ENCODE measurements at regions not wholly inside any gene's neighbourhood (a gene's known extent, or its start where the extent isn't known, plus 50 kb on each side); places are given as distances from the start of the nearest gene placed in this dataset.

DNA sequence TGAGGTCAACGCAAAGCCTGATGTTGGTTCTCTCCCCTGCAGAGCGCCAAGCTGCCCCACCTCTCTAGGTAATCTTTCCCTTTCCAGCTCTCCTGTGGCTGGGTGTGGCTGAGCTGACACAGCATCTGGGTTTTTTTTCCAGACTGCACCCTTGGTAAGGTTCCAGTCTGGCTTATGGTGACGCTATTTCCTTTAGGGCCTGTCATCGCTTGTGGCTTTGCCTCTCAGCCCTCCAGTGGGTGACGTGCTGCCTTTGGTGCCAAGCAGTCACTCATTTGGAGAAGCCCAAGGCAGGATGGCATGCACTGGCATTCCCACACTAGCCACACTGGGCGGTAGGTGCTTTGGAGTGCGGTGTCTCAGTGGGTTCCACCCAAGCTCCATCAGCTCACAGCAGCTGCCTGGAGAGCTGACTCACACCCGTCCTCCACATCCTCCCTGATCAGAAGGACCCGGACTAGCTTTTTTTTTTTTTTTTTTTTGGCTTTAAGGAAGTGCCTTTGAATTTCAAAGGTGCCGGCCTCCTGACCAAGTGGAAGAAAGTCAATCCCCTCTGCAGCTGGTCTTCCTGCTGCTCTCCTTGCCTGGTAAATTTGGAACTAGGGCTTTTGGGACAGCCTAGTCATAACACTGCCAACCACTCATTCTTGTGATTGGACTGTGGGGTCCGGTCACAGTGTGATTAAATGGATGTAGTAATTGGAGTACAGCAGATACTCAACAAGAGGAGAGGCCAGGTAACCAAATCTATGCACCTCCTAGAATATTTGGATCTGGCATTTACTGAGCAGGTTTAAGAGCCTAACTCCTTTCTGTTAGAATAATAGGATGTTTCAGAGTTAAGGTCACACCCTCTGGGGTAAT, 153.6 kb downstream of the CD83 start:
- no peaks in the 10 kb centered on the region for H3K79me2 ChIP-seq (ENCODE audit: insufficient read depth, low read length)
- no peak overlapping the region for H3K27ac ChIP-seq (ENCODE audit: low read depth, low read length)
- H3K4me2 ChIP-seq (ENCODE audit: low read depth, low read length, poor library complexity, severe bottlenecking) = no peak overlapping the region
- no peaks in the 10 kb centered on the region; the same call in 1 of the 2 replicates for H3K36me3 ChIP-seq (ENCODE audit: low read length)
- H3K27me3 ChIP-seq (ENCODE audit: low read length) = no peaks in the 10 kb centered on the region
- H4K20me1 ChIP-seq (ENCODE audit: low read depth, low read length) = no peaks in the 10 kb centered on the region
- H3F3A ChIP-seq (ENCODE audit: insufficient read depth) = no peaks in the 10 kb centered on the region
- peaks cover 13% of the 10 kb centered on the region; the same call in 1 of the 2 replicates for H3K9me3 ChIP-seq (ENCODE audit: insufficient read depth, low read length)
- H3K9me2 ChIP-seq (replicated peaks; ENCODE audit: insufficient read depth, low read length) = no peaks in the 10 kb centered on the region
- H3K9ac ChIP-seq (ENCODE audit: low read length) = no peak overlapping the region
- no peak overlapping the region for H3K4me3 ChIP-seq (ENCODE audit: insufficient read depth, low read length, poor library complexity, severe bottlenecking)
- H2AFZ ChIP-seq (ENCODE audit: low read depth, low read length, severe bottlenecking) = no peak overlapping the region
- TF ChIP-seq EZH2phosphoT487 (conservative IDR thresholded peaks at IDR 0.05; ENCODE audit: low read length) = no peak
- TF ChIP-seq CTCF (IDR thresholded peaks at IDR 0.05; ENCODE audit: insufficient read depth, low read length, poor library complexity, severe bottlenecking) = no peak

DNA sequence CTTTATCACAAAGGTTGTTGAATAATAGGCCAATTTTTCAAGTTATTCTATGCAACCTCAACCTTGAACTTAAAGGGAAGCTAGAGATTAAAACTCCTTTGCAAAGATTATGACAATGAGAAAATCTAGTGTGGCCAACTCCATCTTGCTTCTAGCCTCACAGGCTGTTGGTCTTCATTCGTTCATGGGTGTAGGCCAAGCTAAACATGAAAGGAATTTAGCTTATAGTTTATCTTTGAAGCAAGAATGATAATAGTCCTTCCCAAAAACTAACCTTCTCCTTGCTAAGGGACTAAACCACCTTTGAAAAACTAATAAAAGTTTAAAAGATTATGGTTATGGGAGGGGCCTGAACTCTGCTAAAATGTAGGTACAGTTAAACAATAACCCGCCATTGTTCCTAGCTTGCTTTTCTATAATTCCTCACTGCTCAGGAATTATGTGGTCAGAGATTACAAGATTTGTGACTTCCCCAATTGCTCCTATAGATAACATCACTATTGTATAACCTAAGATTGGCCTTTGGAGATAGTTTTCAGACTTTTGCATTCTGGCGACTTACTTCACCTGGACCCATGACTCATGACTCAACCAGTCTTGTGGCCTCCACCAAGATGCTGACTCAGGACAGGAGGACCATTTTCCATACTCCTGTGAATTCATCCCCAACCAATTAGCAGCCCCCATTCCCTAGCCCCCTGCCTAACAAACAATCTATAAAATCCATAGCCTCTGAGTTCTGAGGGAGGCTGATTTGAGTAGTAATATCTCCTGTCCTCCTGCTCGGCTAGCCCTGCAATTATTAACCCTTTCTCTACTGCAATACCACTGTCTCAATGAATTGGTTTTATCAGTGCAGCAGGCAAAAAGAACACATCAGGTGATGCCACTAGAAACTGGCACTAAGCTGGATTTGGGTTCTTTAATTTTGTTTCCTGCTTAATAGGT, 154.5 kb downstream of the CD83 start:
- no peaks in the 10 kb centered on the region; the same call in 1 of the 2 replicates for H3K36me3 ChIP-seq (ENCODE audit: low read length)
- H3K27me3 ChIP-seq (ENCODE audit: low read length) = no peaks in the 10 kb centered on the region
- no peak for TF ChIP-seq CTCF (IDR thresholded peaks at IDR 0.05; ENCODE audit: insufficient read depth, low read length, poor library complexity, severe bottlenecking)
- no peak for TF ChIP-seq EZH2phosphoT487 (conservative IDR thresholded peaks at IDR 0.05; ENCODE audit: low read length)
- H3F3A ChIP-seq (ENCODE audit: insufficient read depth) = no peaks in the 10 kb centered on the region
- H3K9ac ChIP-seq (ENCODE audit: low read length) = no peak overlapping the region
- no peaks in the 10 kb centered on the region for H3K9me2 ChIP-seq (replicated peaks; ENCODE audit: insufficient read depth, low read length)
- H3K79me2 ChIP-seq (ENCODE audit: insufficient read depth, low read length) = no peaks in the 10 kb centered on the region
- no peak overlapping the region for H3K27ac ChIP-seq (ENCODE audit: low read depth, low read length)
- H3K4me2 ChIP-seq (ENCODE audit: low read depth, low read length, poor library complexity, severe bottlenecking) = no peak overlapping the region
- H3K9me3 ChIP-seq (ENCODE audit: insufficient read depth, low read length) = peaks cover 13% of the 10 kb centered on the region; the same call in 1 of the 2 replicates
- no peak overlapping the region for H3K4me3 ChIP-seq (ENCODE audit: insufficient read depth, low read length, poor library complexity, severe bottlenecking)
- H4K20me1 ChIP-seq (ENCODE audit: low read depth, low read length) = no peaks in the 10 kb centered on the region
- H2AFZ ChIP-seq (ENCODE audit: low read depth, low read length, severe bottlenecking) = no peak overlapping the region

DNA sequence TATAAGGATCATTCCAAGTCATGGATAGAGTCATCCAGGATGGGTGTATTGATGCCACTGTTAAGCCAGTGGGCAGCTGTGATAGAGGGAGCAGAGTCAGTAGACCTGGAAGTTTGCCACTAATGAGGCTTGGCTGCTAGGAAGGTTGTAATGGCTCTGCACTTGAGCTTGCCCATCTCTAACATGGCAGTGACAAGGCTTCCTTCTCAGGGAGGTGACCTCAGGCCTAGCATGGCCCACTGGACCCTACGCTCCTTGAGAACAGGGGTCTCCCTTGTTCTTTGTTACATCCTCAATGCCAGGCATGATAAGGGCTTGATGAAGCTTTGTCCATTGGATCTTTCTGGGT, 155.1 kb downstream of the CD83 start:
- Histone ChIP-seq H3K36me3 (ENCODE audit: low read length) (no peaks in the 10 kb centered on the region; the same call in 1 of the 2 replicates), H4K20me1 (ENCODE audit: low read depth, low read length) (no peaks in the 10 kb centered on the region), H3K4me3 (ENCODE audit: insufficient read depth, low read length, poor library complexity, severe bottlenecking) (no peak overlapping the region), H3K9ac (ENCODE audit: low read length) (no peak overlapping the region), H3K27ac (ENCODE audit: low read depth, low read length) (no peak overlapping the region), H3K4me2 (ENCODE audit: low read depth, low read length, poor library complexity, severe bottlenecking) (no peak overlapping the region), H2AFZ (ENCODE audit: low read depth, low read length, severe bottlenecking) (no peak overlapping the region), H3F3A (ENCODE audit: insufficient read depth) (no peaks in the 10 kb centered on the region), H3K27me3 (ENCODE audit: low read length) (no peaks in the 10 kb centered on the region), H3K79me2 (ENCODE audit: insufficient read depth, low read length) (no peaks in the 10 kb centered on the region), H3K9me2 (replicated peaks; ENCODE audit: insufficient read depth, low read length) (no peaks in the 10 kb centered on the region), H3K9me3 (ENCODE audit: insufficient read depth, low read length) (peaks cover 13% of the 10 kb centered on the region; the same call in 1 of the 2 replicates)
- no peak for TF ChIP-seq CTCF (IDR thresholded peaks at IDR 0.05; ENCODE audit: insufficient read depth, low read length, poor library complexity, severe bottlenecking)
- no peak for TF ChIP-seq EZH2phosphoT487 (conservative IDR thresholded peaks at IDR 0.05; ENCODE audit: low read length)
